ENCODE measurements at regions not wholly inside any gene's neighbourhood (a gene's known extent, or its start where the extent isn't known, plus 50 kb on each side); places are given as distances from the start of the nearest gene placed in this dataset.
"Not testable (repeated sequence)": the region's sequence is repeated elsewhere in the genome, so short reads cannot be mapped to it uniquely, and the experiment has no call there.

DNA sequence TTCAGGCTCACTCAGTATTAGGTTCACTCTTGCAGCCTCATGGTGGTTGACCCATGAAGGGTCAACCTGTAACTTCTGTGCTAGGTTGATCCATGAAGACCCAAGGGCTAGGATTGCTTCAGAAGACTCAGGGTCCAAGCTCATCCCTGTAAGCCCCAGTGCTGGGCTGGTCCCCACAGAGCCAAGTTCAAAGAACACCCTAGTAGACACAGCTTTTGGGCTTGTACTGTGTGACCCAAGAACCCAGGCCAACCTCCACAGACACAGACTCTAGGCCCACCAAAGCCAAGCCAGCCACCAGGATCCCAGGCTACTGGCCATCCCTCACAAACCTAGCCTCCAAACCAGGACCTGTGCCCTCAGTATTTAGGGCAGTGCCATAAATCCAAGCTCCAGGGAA lies 1020.6 kb downstream of the SLC16A7 start:
- no peak for ATAC-seq

DNA sequence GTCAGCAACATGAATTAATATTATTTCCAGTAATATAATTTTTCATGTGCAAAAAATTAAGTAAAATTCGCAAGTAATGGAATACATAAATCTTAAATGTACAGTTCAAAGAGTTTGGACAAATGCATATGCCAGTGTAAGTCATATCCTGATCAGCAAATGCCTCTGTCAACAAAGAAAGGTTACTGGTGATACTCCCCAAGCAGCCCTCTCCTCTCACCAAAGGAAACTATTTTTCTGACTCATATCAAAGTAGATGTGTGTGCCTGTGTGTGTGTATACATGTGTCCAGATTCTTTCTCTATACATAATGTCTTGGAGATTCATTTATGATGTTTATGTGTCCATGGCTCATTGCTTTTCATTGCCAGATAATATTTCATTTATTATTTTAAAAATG lies 1035.0 kb downstream of the SLC16A7 start:
- DNase-seq (ENCODE audit: low spot score) (no peak), ATAC-seq (no peak)

More for the DNA sequence above, 1020.6 kb downstream of the SLC16A7 start:
- DNase-seq (ENCODE audit: low spot score) = no peak

DNA sequence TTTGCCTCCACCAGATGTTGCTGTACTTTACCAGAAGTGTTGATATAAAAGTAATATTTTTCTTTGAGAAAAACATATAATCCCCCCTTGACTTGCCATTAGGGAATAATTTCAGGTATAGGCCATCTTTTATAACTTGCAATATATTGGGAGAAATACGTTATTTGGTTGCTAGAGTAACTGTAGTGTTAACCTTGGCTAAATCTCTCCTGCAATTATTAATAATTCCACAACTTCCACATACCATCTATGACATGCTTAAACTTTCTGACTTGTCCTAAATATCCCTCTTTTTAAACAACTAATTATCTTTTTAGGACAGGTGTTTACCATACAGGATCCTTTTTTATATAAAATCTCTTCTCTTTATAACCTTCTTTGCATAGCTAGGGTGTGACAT lies 1048.2 kb downstream of the SLC16A7 start:
- no peak for DNase-seq (ENCODE audit: low spot score)
- no peak for ATAC-seq

DNA sequence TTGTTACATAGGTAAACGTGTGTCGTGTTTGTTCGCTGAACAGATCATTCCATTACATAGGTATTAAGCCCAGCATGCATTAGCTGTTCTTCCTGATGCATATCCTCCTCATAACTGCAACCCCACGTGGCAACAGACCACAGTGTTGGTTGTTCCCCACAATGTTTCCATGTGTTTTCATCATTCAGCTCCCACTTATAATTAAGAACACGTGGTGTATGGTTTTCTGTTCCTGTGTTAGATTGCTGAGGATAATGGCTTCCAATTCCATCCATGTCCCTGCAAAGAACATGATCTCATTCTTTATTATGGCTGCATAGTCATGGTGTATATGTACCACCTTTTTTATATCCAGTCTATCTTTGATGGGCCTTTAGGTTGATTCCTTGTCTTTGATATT lies 1071.1 kb downstream of the SLC16A7 start:
- no peak for DNase-seq (ENCODE audit: low spot score)

DNA sequence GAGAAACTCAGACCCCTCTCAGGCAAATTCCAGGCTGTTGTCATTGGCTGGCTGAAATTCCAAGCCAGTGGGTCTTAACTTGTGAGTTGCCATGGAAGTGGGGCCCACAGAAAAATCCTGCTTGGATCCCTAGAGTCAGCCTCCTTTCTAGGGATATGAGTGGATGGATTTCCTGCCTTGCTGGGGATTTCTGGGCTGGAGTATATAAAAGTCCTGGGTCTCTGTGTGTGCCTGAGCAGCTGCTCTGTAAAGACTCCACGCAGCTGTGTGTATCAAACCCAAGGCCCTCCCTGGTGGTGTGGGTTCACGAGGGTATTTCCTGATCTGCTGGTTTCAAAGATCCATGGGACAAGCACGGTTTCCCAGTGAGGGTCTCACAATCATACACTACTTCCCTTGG lies 1077.1 kb downstream of the SLC16A7 start:
- DNase-seq (ENCODE audit: low spot score) (no peak), ATAC-seq (no peak)

More for the DNA sequence above, 1071.1 kb downstream of the SLC16A7 start:
- ATAC-seq = no peak

DNA sequence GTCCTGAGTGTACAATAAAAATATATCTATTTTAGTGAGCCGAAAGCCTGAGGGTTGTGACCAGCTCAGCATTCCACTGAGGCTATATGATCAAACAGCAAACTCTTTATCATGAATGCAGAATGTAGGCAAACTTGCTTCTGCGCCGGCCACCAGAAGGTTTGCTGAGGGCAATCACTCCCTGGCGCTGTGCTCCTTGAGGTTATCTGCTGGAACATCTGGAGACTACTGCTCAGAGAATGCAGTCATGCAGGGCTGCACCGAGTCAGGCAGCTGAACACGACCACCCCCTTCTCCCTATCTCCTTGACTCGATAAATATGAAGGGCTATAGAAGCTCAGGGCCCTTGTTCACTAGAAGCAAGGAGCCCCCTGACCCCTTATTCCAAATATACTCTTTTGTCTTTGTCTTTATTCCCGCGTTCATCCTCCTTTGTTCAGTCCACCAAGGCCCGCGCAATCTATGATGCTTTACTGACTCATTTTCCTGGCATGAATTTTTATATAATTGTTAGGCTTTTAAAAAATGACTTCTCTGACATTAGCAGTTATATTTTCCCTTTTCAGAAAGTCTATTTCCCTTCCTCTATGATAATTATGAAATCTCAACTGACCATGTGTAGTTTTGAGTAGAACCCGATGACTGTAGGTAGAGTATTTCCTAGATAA lies 1089.3 kb downstream of the SLC16A7 start:
- DNase-seq (ENCODE audit: low spot score) (no peak), ATAC-seq (peak; percentile 49)

DNA sequence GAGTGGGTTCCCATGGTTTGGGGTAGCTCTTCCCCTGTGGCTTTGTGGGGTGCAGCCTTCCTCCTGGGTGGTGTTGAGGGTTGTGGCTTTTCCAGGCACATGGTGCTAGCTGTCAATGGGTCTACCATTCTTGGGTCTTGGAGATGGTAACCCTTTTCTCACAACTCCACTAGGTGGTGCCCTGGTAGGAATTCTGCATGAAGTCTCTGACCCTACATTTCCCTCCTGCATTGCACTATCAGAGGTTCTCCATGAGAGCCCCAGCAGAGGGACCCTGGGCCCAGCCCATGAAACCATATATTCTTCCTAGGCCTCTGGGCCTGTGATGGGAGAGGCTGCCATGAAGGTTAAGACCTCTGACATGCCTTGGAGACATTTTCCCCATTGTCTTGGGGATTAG lies 1093.3 kb downstream of the SLC16A7 start:
- ATAC-seq (peak; percentile 51), DNase-seq (ENCODE audit: low spot score) (no peak)

DNA sequence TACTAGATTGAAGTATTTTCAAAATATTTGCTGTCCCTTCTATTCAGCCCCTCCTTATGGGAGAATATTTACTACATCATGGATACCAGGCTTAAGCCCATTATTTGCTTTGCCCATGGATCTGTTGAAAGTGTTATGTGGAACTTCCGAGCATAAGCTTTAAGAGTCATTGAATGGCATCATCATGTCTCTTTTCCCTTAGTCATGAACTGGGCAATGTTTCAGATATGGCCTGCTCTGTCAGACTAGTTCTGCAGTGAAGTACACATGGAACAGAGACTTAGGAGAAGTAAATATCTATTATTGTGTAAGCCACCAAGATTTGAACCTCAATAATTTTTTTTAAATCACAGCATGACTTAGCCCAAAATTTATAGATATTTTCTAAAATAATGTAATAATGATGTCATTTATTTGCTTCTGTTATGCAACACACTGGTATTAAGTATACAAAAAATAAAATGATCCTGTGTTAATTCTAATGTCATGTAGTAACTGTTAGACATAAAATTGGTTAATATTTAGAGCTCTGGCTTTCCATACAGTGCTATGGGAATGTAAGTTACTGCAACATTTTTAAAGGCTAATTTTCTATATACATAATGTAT lies 1097.3 kb downstream of the SLC16A7 start:
- ATAC-seq (no peak), DNase-seq (ENCODE audit: low spot score) (no peak)

DNA sequence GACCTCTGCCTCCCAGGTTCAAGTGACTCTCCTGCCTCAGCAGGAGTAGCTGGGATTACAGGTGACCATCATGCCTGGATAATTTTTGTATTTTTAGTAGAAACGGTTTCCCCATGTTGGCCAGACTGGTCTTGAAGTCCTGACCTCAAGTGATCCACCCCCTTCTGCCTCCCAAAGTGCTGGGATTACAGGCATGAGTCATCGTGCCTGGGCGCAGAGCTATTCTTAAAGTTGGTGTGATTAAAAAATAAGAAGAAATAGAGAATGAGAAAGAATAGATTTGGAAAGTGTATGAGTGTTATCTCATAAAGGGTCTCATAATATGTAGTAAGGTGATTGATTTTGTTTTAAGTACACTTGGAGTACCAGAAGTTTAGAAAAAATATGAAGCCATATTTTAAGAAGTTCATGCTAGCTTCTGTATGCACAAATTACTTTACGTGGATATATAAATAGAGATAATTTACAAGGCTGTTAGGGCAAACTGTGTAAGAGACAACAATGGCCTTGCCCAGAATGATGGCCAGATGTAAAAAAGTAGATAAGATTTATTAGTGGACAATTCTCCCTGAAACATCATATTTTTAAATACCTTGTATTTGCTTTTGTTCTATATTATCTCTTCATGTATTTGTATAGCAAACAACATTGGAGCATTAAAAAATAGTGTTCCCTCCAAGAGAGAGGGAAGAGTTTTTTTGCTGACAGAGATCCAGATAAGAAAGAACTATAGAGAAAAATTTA lies 1108.5 kb downstream of the SLC16A7 start:
- ATAC-seq = no peak
- DNase-seq (ENCODE audit: low spot score) = no peak

DNA sequence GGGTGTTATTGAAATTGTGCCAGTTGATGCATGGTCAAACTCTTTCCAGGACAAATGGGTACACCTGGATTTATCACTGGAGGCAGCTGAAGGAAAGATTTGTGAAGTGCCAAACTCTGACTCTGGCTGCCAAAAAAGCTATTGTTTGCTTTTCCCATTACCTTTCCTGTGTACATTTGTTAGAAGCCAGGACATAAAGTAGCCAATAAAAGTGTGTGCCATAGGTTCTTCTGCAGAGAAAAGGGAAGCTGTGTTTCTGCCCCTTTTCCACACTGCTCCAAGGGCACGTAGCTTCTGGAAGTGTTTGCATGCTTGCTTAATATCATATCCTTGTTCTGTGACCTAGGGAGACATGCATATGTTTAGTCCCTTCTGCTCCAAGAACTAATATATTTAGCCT lies 1114.4 kb downstream of the SLC16A7 start:
- no peak for ATAC-seq
- no peak for DNase-seq (ENCODE audit: low spot score)

DNA sequence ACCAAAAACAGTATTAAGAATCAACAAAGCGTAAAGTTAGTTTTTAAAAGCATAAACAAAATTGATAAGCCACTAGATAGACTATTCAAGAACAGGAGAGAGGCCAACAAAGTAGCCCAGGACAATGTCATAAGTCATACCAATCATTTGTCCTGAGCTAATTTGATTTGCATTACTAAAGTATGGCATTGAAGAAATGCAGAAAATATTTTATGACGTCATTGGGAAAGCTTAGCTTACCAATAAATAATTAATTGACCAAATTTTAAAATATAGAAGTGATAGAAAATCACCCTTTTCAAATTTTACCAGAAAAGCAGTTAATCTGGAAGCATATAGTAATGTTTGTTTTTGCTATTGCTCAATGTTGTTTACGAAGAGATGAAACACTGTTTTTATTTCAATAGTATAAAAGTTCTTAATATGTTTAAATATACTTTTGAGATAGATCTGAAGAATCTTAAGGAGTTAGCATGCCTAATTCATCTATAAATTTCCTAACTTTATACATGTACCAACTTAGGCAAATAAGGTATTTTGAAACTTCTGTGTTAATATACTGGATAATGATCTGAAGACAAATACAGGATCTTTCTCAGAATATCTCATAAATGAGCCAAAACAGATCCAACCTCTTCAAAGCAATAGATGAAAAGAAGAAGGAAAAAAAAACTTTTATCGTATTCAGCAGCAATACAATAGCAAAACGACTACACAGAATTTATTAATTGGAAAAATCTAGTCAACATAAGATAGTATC lies 1118.5 kb downstream of the SLC16A7 start:
- no peak for DNase-seq (ENCODE audit: low spot score)
- ATAC-seq = no peak

DNA sequence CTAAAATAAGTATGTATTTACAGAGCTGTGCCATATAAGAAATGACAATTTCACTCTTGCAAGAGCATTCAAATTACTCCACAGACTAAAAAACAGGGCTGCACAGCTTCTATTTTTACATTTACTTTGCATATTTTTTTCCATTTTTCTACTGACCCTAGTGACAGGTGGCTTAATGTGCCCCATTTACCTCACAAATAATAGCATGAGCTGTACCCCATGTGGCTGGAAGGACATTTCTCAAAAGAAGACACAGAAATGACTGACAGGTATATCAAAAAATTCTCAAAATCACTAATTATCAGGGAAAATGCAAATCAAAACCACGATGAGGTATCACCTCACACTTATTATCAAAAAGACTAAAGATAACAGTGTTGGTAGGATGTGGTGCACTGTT lies 1128.6 kb downstream of the SLC16A7 start:
- ATAC-seq = no peak
- no peak for DNase-seq (ENCODE audit: low spot score)

DNA sequence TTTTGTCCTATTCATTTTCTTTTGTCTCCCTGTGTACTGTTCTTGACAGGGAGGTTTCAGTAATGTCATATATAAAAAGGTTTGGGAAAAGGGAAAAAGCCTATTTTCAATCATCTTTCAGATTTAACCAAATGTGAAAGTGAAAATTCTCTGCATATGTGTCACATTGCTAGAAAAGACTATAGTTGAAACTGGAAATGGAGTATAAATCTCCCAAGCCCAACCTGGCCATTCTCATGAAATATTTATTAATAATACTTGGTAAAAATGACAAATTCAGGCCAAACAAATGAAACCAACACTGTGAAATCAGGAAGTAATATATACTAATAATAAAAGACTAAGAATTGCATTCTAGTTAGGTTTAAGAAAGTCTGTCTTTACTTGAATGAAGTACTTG lies 1129.2 kb downstream of the SLC16A7 start:
- DNase-seq (ENCODE audit: low spot score) (no peak), ATAC-seq (no peak)

DNA sequence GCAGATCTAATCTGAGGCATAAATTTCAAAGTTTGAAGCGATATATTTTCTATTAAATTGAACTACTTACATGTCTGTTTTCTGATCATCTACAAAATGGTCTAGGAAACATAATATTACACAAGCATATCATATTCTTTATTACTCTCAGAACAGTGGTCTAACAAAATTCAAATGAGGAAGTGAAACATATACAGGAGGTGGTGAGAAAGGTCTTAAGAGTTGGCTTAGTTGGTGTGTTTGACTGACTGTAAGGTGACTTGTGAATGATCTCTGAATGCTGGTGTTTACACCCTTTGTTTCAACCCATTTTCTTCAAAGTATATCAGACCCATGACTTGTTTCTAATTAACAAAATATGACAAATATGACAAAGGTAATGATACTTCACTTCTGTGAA lies 1156.8 kb downstream of the SLC16A7 start:
- DNase-seq (ENCODE audit: low spot score) (no peak), ATAC-seq (no peak)

DNA sequence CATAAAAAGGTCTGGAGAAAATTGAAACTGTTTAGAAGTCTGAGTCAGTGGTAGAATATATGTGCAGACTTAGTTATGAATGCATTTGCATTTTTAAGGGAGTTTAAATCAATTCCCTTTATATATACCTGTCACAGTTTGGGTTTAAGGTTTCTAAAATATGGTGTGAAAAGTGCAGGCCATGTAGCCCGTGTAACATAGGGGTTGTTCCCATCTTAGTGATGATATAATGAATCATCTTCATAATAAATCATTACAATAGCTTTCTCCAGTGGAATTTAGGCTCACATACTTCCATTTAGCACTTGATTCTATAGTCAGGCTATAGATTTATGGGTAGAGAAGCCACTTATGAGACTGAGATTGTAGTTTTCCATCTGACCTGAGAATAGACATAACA lies 1162.4 kb downstream of the SLC16A7 start:
- ATAC-seq = no peak
- DNase-seq (ENCODE audit: low spot score) = no peak

DNA sequence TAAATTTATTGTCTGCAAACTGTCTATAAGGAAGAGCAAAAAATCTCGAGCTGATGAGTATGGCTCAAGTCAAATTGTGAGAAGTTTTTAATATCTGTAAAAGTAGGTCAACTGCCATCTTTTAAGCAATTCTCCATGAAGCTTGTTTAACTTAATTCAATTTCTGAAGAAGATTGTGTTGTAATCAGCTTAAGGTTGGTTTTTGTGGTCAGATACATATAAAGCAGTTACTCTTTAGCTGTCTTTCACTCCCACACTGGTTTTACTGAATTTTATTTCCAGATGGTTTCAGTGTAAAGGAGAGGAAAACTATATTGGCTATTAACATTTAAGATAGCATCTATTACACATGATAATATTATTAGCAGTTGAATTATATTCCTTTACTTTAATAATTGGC lies 1165.1 kb downstream of the SLC16A7 start:
- ATAC-seq (no peak), DNase-seq (ENCODE audit: low spot score) (no peak)

DNA sequence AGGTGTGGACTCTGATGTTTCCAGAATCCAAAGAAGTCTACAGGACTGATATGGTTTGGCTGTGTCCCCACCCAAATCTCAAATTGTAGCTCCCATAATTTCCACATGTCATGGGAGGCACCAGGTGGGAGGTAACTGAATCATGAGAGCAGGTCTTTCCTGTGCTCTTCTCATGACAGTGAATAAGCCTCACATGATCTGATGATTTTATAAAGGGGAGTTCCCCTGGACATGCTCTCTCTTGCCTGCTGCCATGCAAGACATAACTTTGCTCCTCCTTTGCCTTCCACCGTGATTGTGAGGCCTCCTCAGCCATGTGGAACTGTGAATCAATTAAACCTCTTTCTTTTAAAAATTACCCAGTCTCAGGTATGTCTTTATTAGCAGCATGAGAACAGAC lies 1205.3 kb downstream of the SLC16A7 start:
- ATAC-seq; DNase-seq (ENCODE audit: low spot score): not testable (repeated sequence)

DNA sequence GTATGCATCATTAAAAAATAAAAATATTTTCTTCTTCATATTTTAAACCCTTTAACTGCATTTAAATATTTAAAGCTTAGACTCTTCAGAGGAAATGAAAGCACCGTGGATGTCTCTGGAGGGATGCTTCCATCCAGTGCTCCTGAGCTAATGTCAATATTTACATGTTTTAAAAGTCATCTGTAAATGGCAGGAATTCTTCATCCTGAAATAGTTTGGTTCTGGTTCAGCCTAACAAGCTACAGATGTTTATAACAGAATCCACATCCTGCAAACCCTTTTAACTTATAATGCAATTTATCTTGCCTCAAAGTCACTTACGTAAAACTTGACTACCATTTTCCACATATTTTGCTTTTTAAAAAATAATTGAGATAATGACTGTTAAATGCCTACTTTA lies 1207.3 kb downstream of the SLC16A7 start:
- DNase-seq (ENCODE audit: low spot score) (no peak), ATAC-seq (no peak)

DNA sequence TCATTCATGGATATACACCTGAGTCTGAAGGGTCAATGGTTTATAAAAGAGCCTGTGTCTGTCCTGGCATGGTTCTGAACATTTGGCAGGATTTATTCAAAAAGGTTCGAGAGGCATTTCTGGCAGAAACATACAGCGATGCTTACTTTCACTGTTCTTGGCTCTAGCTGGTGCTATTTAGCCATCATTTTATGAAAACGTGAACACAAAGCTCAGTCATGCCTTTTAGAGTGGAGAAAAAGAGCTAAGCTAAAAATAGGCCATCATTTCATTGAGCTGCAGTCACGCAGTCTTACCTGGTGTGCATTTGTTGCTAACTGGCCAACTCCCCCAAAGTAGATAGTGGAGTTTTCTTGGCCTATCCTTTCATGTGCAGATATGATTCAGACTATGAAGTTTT lies 1209.5 kb downstream of the SLC16A7 start:
- DNase-seq (ENCODE audit: low spot score) (no peak), ATAC-seq (peak; percentile 93)

DNA sequence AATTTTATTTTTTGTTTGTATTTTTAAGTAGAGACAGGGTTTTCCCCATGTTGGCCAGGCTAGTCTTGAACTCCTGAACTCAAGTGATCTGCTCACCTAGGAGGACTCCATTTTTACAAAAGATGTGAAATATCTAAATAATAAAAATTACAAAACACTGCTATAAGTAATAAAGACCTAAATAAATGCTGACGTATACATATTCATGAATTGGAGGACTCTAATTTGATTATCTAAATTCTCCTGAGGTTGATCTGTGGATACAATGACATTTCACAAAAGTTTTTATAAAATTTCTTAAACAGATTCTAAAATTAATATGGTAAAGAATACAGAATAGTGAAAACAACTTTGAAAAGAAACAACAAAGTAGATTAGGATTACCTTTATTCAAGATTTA lies 1224.0 kb downstream of the SLC16A7 start:
- DNase-seq (ENCODE audit: low spot score) (no peak), ATAC-seq (no peak)

DNA sequence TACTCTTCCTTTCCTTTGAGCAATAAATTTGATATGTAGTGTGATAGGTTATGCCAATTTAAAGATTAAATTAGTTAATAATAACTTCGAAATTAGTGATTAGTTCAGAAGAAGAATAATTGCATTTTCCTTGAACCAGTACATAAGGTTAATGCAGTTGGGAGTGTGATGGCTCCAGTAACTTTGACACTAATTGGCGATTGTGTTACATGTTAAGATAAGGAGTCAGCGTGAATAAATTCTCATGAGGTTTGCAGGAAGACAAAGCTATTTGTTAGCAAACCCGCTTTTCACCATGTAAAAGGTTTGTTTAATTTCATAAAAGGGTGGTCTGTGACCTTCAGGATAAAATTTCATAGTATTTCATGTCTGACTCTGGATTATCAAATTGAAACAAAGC lies 1226.8 kb downstream of the SLC16A7 start:
- DNase-seq (ENCODE audit: low spot score) (no peak), ATAC-seq (no peak)

DNA sequence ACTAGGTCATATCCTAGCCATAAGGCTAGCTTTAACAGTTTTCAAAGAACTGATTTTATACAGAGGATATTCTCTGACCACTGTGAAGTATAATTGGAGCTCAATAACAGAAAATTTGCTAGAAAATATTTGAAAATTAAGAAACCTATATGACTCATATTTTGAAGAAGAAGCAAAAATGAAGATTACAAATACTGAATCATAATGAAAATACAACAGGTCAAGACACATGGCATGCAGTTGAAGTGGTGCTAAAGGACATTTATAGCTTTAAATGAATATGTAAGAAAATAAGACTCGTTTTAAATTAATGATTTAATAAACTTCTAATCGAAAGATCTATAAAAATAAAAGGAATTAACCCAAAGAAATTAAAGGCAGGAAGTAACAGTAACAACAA lies 1234.6 kb downstream of the SLC16A7 start:
- no peak for DNase-seq (ENCODE audit: low spot score)
- no peak for ATAC-seq

Data from left lobe of liver (tissue), 2 donors.